Hepatocyte (in vitro differentiated cells): ENCODE measurements at regions not wholly inside any gene's neighbourhood (a gene's known extent, or its start where the extent isn't known, plus 50 kb on each side); places are given as distances from the start of the nearest gene placed in this dataset.

Source experiments
- CTCF ChIP-seq: fragments of 200-600 bp; sonication (generic); IDR thresholded peaks from 2 replicates; pipeline ENCODE4 v1.5.1; 2016; ENCODE audit warnings: antibody characterized with exemption, mild to moderate bottlenecking; ENCODE audit not compliant: poor library complexity
- EZH2 ChIP-seq: fragments of 200-600 bp; sonication (generic); IDR thresholded peaks from 2 replicates; pipeline ENCODE4 v1.6.1; 2016; ENCODE audit warnings: antibody characterized with exemption, mild to moderate bottlenecking, borderline replicate concordance
- EZH2phosphoT487 ChIP-seq: fragments of 200-600 bp; sonication (generic); IDR thresholded peaks from one replicate; pipeline ENCODE4 v1.6.1; 2018; ENCODE audit warnings: antibody characterized with exemption, mild to moderate bottlenecking, low read depth, moderate library complexity; ENCODE audit not compliant: unreplicated experiment, severe bottlenecking

- TF ChIP-seq EZH2phosphoT487 (no peak), CTCF (no peak), EZH2 (no peak)
These were observed 52.3 kb upstream of the IKBKE start for GRCh38 chr1:206417774-206418614.
